Gastroesophageal sphincter (tissue), 3 donors: ENCODE measurements at regions not wholly inside any gene's neighbourhood (a gene's known extent, or its start where the extent isn't known, plus 50 kb on each side); places are given as distances from the start of the nearest gene placed in this dataset.

Experiments
- CTCF ChIP-seq, 4 experiments: fragments of 200-600 bp in 2 of 4; fragments of 450-650 bp in 2 of 4; sonication (generic) in 1 of 4; IDR thresholded peaks; one replicate each; pipeline ENCODE4 v1.5.1; 2017 to 2019; ENCODE audit warnings: antibody characterized with exemption in 4 of 4, mild to moderate bottlenecking in 2 of 4, moderate library complexity in 2 of 4
- POLR2A ChIP-seq, 2 donors: fragments of 450-650 bp; IDR thresholded peaks; one replicate each; pipeline ENCODE4 v1.6.1; 2017; ENCODE audit warnings: antibody characterized with exemption in 2 of 2, mild to moderate bottlenecking in 2 of 2, moderate library complexity in 1 of 2
- POLR2AphosphoS5 ChIP-seq: sonication (generic); formaldehyde crosslinking; IDR thresholded peaks from one replicate; pipeline ENCODE4 v1.6.1; 2017; ENCODE audit warnings: antibody characterized with exemption

- TF ChIP-seq CTCF (IDR thresholded peaks at IDR 0.05) (no peak), POLR2A (IDR thresholded peaks at IDR 0.05) (no peak), POLR2AphosphoS5 (peak; percentile 8)
Observed at GRCh38 chr2:204114295-204115136, 178.0 kb downstream of the ICOS start.
